GM12874 (cell line): ENCODE measurements at regions not wholly inside any gene's neighbourhood (a gene's known extent, or its start where the extent isn't known, plus 50 kb on each side); places are given as distances from the start of the nearest gene placed in this dataset.

Experiments used
- CTCF ChIP-seq: IDR thresholded peaks from 2 replicates; pipeline ENCODE4 v1.5.1; 2011; ENCODE audit warnings: low read depth, mild to moderate bottlenecking, control low read depth, low read length, moderate library complexity; ENCODE audit not compliant: insufficient read depth

- no peak for TF ChIP-seq CTCF
Observed at GRCh38 chr4:24174602-24175001, 284.8 kb upstream of the PPARGC1A start.

- TF ChIP-seq CTCF = no peak
Observed at GRCh38 chr4:24172406-24172805, 282.6 kb upstream of the PPARGC1A start.

GRCh38 chr4:24169956-24170355 is 280.1 kb upstream of the PPARGC1A start:
- TF ChIP-seq CTCF = no peak

GRCh38 chr4:24168658-24169057 is 278.8 kb upstream of the PPARGC1A start:
- TF ChIP-seq CTCF = no peak

GRCh38 chr4:24166501-24166900 is 276.7 kb upstream of the PPARGC1A start:
- no peak for TF ChIP-seq CTCF

- TF ChIP-seq CTCF = no peak
Observed at GRCh38 chr4:24164797-24165196, 274.9 kb upstream of the PPARGC1A start.

GRCh38 chr4:24164054-24164693 is 274.3 kb upstream of the PPARGC1A start:
- TF ChIP-seq CTCF = no peak
